ENCODE measurements at regions not wholly inside any gene's neighbourhood (a gene's known extent, or its start where the extent isn't known, plus 50 kb on each side); places are given as distances from the start of the nearest gene placed in this dataset.

DNA sequence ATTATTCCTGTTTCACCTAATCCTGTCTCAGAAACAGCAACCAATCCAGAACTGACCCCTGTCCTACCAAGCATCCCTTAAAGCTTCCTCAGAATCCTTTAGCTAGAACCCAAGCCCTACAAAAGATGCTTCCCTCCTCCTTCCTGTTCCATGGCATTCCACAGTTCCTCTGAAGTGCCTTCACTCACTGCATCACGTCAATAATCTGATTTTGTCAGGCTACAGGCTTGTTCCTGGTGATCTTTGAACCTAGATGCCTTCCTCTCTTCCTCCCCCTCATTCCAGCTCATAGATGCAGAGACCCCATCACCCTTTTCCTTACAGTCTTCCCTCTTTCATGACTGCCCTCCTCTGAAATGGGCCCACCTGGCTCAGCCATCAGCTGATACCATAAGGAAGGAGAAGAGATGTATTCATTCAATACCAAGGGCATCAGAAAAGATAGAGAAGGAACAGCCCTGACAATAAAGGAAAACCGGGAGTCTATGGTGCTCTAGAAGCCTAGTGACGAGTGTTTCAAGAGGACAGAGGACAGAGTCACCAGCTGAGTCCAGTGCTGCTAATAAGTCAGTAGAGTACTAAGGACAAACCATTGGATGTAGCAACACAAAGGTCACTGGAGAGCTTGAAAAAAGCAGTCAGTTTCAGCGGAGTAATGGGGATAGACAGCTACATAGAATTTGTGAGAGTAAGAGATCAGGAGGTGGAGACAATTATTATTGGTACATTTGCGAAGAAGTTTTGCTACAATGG is 62.5 kb upstream of the SPDEF start:
- Histone ChIP-seq H3K9me1 (ENCODE audit: insufficient read depth, low read length) (peaks cover 3% of the 10 kb centered on the region), H3K36me3 (ENCODE audit: control insufficient read depth, insufficient read depth, low read length) (peaks cover 3% of the 10 kb centered on the region; the same call in 1 of the 2 replicates), H3K4me1 (ENCODE audit: control insufficient read depth, insufficient read depth, low read length) (no peaks in the 10 kb centered on the region), H2BK20ac (ENCODE audit: low read depth, low read length) (no peak overlapping the region), H3K79me1 (ENCODE audit: low read depth in 1 of 2, low read length in 2 of 2) (peaks cover 19 to 48% of the 10 kb centered on the region in 2 experiments), H2BK15ac (ENCODE audit: low read depth, low read length) (no peak overlapping the region), H3K4ac (ENCODE audit: low read depth, low read length) (no peak overlapping the region), H2BK5ac (ENCODE audit: low read depth, low read length, poor library complexity, severe bottlenecking) (no peak overlapping the region), H2BK120ac (ENCODE audit: low read depth, low read length) (no peak overlapping the region), H3K4me3 (ENCODE audit: insufficient read depth, low read depth, low read length) (no peak overlapping the region), H2AFZ (replicated peaks; ENCODE audit: low read length, poor library complexity) (no peak overlapping the region), H3K27ac (ENCODE audit: insufficient read depth, low read length) (no peak overlapping the region), H4K8ac (ENCODE audit: low read depth in 2 of 2, low read length in 2 of 2) (no peak overlapping the region), H4K5ac (ENCODE audit: low read depth, low read length) (no peak overlapping the region), H3K9ac (ENCODE audit: low read depth, low read length) (no peak overlapping the region), H2AK9ac (replicated peaks; ENCODE audit: low read depth, low read length, poor library complexity) (no peak overlapping the region), H3K23ac (ENCODE audit: low read depth, low read length) (no peak overlapping the region), H4K20me1 (ENCODE audit: insufficient read depth, low read length) (no peaks in the 10 kb centered on the region), H2AK5ac (ENCODE audit: low read depth, low read length) (no peak overlapping the region), H3K4me2 (ENCODE audit: low read depth, low read length) (no peak overlapping the region), H4K91ac (ENCODE audit: insufficient read depth, low read depth, low read length) (no peak overlapping the region), H3K56ac (ENCODE audit: extremely low read depth, insufficient read depth, low read length) (no peak overlapping the region), H3K18ac (ENCODE audit: low read depth, low read length) (no peak overlapping the region), H3K14ac (replicated peaks; ENCODE audit: low read depth, low read length) (no peak overlapping the region), H3K27me3 (ENCODE audit: control insufficient read depth, insufficient read depth, low read length) (no peaks in the 10 kb centered on the region), H3K9me3 (ENCODE audit: control insufficient read depth, insufficient read depth, low read length) (no peaks in the 10 kb centered on the region)
- in situ Hi-C loops (cut with MboI; ENCODE audit: low sequenced_read_pairs) (no loop called here), intact Hi-C loops (cut with micrococcal nuclease) (no loop called here), dilution Hi-C loops (cut with HindIII; ENCODE audit: low sequenced_read_pairs, unreplicated experiment) (no loop called here)
- 89% methylated on average over 3 of the region's 5 CpGs; no CpG with 5 or more reads in 1 of the 2 experiments for WGBS, 2 experiments (ENCODE audit: extremely low coverage in 2 of 2, insufficient read length in 1 of 2)
- POLR2A ChIA-PET (ENCODE audit: unreplicated experiment) = no interaction called here
- CTCF ChIA-PET = no interaction called here
- ATAC-seq (ENCODE audit: low read depth) = no peak
- TF ChIP-seq RFX5 (IDR thresholded peaks at IDR 0.05; ENCODE audit: low read depth, low read length) (no peak), MAZ (IDR thresholded peaks at IDR 0.05; ENCODE audit: borderline replicate concordance, low read depth, low read length) (no peak), NFE2L2 (IDR thresholded peaks at IDR 0.05; ENCODE audit: low read depth, low read length) (no peak), SMC3 (IDR thresholded peaks at IDR 0.05; ENCODE audit: low read depth, low read length) (no peak)
- TF ChIP-seq, protein P1, sequence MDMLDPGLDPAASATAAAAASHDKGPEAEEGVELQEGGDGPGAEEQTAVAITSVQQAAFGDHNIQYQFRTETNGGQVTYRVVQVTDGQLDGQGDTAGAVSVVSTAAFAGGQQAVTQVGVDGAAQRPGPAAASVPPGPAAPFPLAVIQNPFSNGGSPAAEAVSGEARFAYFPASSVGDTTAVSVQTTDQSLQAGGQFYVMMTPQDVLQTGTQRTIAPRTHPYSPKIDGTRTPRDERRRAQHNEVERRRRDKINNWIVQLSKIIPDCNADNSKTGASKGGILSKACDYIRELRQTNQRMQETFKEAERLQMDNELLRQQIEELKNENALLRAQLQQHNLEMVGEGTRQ (IDR thresholded peaks at IDR 0.05; ENCODE audit: low read depth, low read length) = no peak
- no TSS peak for BruUV-seq (replicated peaks)
- DNase-seq = no peak
